ENCODE measurements at regions not wholly inside any gene's neighbourhood (a gene's known extent, or its start where the extent isn't known, plus 50 kb on each side); places are given as distances from the start of the nearest gene placed in this dataset.

- no peak for TF ChIP-seq GATA2 (IDR thresholded peaks at IDR 0.05; ENCODE audit: low read depth, low read length)
Observed at GRCh38 chr16:79677799-79678530, 77.4 kb upstream of the MAF start.

GRCh38 chr16:79673635-79674034 is 73.1 kb upstream of the MAF start:
- TF ChIP-seq GATA3 (IDR thresholded peaks at IDR 0.05; ENCODE audit: low read depth, low read length) (no peak), GATA2 (IDR thresholded peaks at IDR 0.05; ENCODE audit: low read depth, low read length) (no peak)

GRCh38 chr16:79672524-79672923 is 72.0 kb upstream of the MAF start:
- no peak for TF ChIP-seq GATA3 (IDR thresholded peaks at IDR 0.05; ENCODE audit: low read depth, low read length)
- no peak for TF ChIP-seq GATA2 (IDR thresholded peaks at IDR 0.05; ENCODE audit: low read depth, low read length)

- TF ChIP-seq GATA3 (IDR thresholded peaks at IDR 0.05; ENCODE audit: low read depth, low read length), result no peak
Observed at GRCh38 chr16:79668502-79668901, 68.0 kb upstream of the MAF start.

GRCh38 chr16:79665970-79666369 is 65.4 kb upstream of the MAF start:
- TF ChIP-seq GATA3 (IDR thresholded peaks at IDR 0.05; ENCODE audit: low read depth, low read length), result no peak
- TF ChIP-seq GATA2 (IDR thresholded peaks at IDR 0.05; ENCODE audit: low read depth, low read length), result no peak

- TF ChIP-seq GATA2 (IDR thresholded peaks at IDR 0.05; ENCODE audit: low read depth, low read length) (no peak), GATA3 (IDR thresholded peaks at IDR 0.05; ENCODE audit: low read depth, low read length) (no peak)
Observed at GRCh38 chr16:79664407-79664806, 63.9 kb upstream of the MAF start.

GRCh38 chr16:79662669-79663313 is 62.3 kb upstream of the MAF start:
- TF ChIP-seq GATA3 (IDR thresholded peaks at IDR 0.05; ENCODE audit: low read depth, low read length), result no peak
- TF ChIP-seq GATA2 (IDR thresholded peaks at IDR 0.05; ENCODE audit: low read depth, low read length), result no peak

- no peak for TF ChIP-seq GATA2 (IDR thresholded peaks at IDR 0.05; ENCODE audit: low read depth, low read length)
- no peak for TF ChIP-seq GATA3 (IDR thresholded peaks at IDR 0.05; ENCODE audit: low read depth, low read length)
Observed at GRCh38 chr16:79662122-79662521, 61.6 kb upstream of the MAF start.

GRCh38 chr16:79661578-79661977 is 61.0 kb upstream of the MAF start:
- TF ChIP-seq GATA2 (IDR thresholded peaks at IDR 0.05; ENCODE audit: low read depth, low read length) (no peak), GATA3 (IDR thresholded peaks at IDR 0.05; ENCODE audit: low read depth, low read length) (no peak)

- no peak for TF ChIP-seq GATA2 (IDR thresholded peaks at IDR 0.05; ENCODE audit: low read depth, low read length)
- TF ChIP-seq GATA3 (IDR thresholded peaks at IDR 0.05; ENCODE audit: low read depth, low read length), result no peak
Observed at GRCh38 chr16:79659344-79659743, 58.8 kb upstream of the MAF start.

- TF ChIP-seq GATA2 (IDR thresholded peaks at IDR 0.05; ENCODE audit: low read depth, low read length) (no peak), GATA3 (IDR thresholded peaks at IDR 0.05; ENCODE audit: low read depth, low read length) (no peak)
Observed at GRCh38 chr16:79658301-79659033, 57.9 kb upstream of the MAF start.

- TF ChIP-seq GATA3 (IDR thresholded peaks at IDR 0.05; ENCODE audit: low read depth, low read length), result no peak
- TF ChIP-seq GATA2 (IDR thresholded peaks at IDR 0.05; ENCODE audit: low read depth, low read length), result no peak
Observed at GRCh38 chr16:79656553-79657115, 56.1 kb upstream of the MAF start.

- TF ChIP-seq GATA2 (IDR thresholded peaks at IDR 0.05; ENCODE audit: low read depth, low read length) (no peak), GATA3 (IDR thresholded peaks at IDR 0.05; ENCODE audit: low read depth, low read length) (no peak)
Observed at GRCh38 chr16:79653373-79653891, 52.9 kb upstream of the MAF start.

GRCh38 chr16:79651363-79651762 is 50.8 kb upstream of the MAF start:
- TF ChIP-seq GATA2 (IDR thresholded peaks at IDR 0.05; ENCODE audit: low read depth, low read length) (no peak), GATA3 (IDR thresholded peaks at IDR 0.05; ENCODE audit: low read depth, low read length) (no peak)
